Stomach (tissue), 8 donors: ENCODE measurements at regions not wholly inside any gene's neighbourhood (a gene's known extent, or its start where the extent isn't known, plus 50 kb on each side); places are given as distances from the start of the nearest gene placed in this dataset.

Experiments
- DNase-seq, 2 donors: peaks; one replicate each; pipeline versions ENCODE4 v3.0.0 to v3.0.0-alpha.2; 2013 to 2019
- H3K27ac ChIP-seq, 5 donors: fragments of 200-600 bp in 4 of 5; sonication (generic) in 4 of 5; one replicate each; pipeline ENCODE4 v1.5.1; 2013 to 2019; ENCODE audit warnings: mild to moderate bottlenecking in 1 of 5, moderate library complexity in 1 of 5
- H3K27me3 ChIP-seq, 3 donors: fragments of 200-600 bp; sonication (generic); one replicate each; pipeline ENCODE4 v1.5.1; 2017 to 2019; ENCODE audit warnings: mixed run types in 1 of 3
- H3K36me3 ChIP-seq, 4 donors: fragments of 200-600 bp; sonication (generic); 1 replicate in 3 of 4; 2 replicates in 1 of 4; pipeline ENCODE4 v1.5.1; 2016 to 2019
- H3K4me1 ChIP-seq, 4 donors: fragments of 200-600 bp; sonication (generic); one replicate each; pipeline ENCODE4 v1.5.1; 2016 to 2019
- H3K4me3 ChIP-seq, 4 donors: fragments of 200-600 bp; sonication (generic) in 3 of 4; one replicate each; pipeline ENCODE4 v1.5.1; 2016 to 2019; ENCODE audit warnings: mild to moderate bottlenecking in 1 of 4
- H3K9me3 ChIP-seq, 4 donors: fragments of 200-600 bp; sonication (generic); one replicate each; pipeline ENCODE4 v1.5.1; 2016 to 2019
- CTCF ChIP-seq, 7 experiments: fragments of 450-650 bp in 4 of 7; fragments of 200-600 bp in 3 of 7; sonication (generic) in 3 of 7; IDR thresholded peaks; one replicate each; pipeline ENCODE4 v1.5.1; 2016 to 2019; ENCODE audit warnings: antibody characterized with exemption in 7 of 7, control low read depth in 2 of 7, mild to moderate bottlenecking in 1 of 7
- EP300 ChIP-seq: sonication (generic); formaldehyde crosslinking; IDR thresholded peaks from one replicate; pipeline ENCODE4 v1.6.1; 2017; ENCODE audit warnings: antibody characterized with exemption
- POLR2A ChIP-seq, 4 donors: fragments of 450-650 bp; IDR thresholded peaks; one replicate each; pipeline ENCODE4 v1.6.1; 2016; ENCODE audit warnings: antibody characterized with exemption in 4 of 4, control low read depth in 2 of 4, mild to moderate bottlenecking in 1 of 4, moderate library complexity in 1 of 4
- POLR2AphosphoS5 ChIP-seq, 3 donors: sonication (generic); formaldehyde crosslinking; IDR thresholded peaks; one replicate each; pipeline ENCODE4 v1.6.1; 2016; ENCODE audit warnings: antibody characterized with exemption in 3 of 3
- WGBS, 5 donors: extraction: QIAGEN DNeasy Blood & Tissue Kit in 3 of 5; methylation state at CpG; one replicate each; pipeline versions ENCODE4 v1.1.5 to v1.1.7; 2013 to 2018; 5-methylcytosine and 5-hydroxymethylcytosine counted together
- intact Hi-C: fragments of 100-400 bp; cut with DNase I; formaldehyde crosslinking; loops from one replicate; pipeline ENCODE4 v1.15.1; 2023; ENCODE audit warnings: low total_unique reads
- donor health status: healthy with polysubstance abuse.
- donor health status: Bipolar disorder and iron deficiency.
- donor health status: healthy.

DNA sequence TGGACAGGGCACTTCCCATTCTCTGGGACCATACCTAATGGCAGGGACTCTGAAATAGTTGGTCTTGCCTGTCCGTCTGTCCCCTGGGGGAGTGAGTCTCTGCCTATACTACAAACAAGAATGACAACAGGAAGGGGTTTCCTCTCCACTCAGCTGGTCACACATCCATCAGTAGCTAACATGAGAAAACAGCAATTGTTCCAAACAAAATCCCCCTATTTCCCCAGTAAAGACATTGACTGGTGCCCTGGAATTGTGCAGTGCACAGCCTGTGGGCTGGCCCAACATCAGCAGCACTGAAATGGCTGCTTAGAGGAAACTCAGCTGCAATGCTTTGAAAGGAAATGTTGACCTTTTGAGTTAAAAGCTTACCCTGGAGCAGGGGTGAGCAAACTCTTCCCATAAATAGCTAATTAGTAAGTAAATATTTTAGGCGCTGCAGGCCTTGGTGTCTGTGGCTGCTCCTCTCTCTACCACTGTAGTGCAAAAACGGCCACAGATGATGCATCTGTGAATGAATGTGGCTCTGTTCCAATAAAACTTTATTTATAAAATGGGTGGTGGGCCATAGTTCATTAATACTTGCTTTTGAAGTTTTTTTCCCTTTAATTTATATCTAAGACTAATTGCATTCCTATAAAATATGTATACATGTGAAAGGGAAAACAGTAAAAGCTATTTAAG lies 174.3 kb downstream of the KLF13 start:
- TF ChIP-seq EP300: no peak
- TF ChIP-seq POLR2AphosphoS5 (IDR thresholded peaks at IDR 0.05): no peak
- TF ChIP-seq POLR2A (IDR thresholded peaks at IDR 0.05): no peak
- TF ChIP-seq CTCF (IDR thresholded peaks at IDR 0.05): no peak
- no peak for DNase-seq
- Histone ChIP-seq H3K36me3 (peaks cover 0 to 9% (median 0%) of the 10 kb centered on the region in 4 donors), H3K4me1 (no peaks in the 10 kb centered on the region), H3K4me3 (no peak overlapping the region), H3K9me3 (no peaks in the 10 kb centered on the region), H3K27ac (no peak overlapping the region), H3K27me3 (no peaks in the 10 kb centered on the region)
- intact Hi-C loops: no loop called here
- WGBS, 5 donors: 53 to 66% (median 59%) methylated on average over 3 of the region's 3 CpGs

- H3K27me3 ChIP-seq: no peaks in the 10 kb centered on the region
- H3K9me3 ChIP-seq: no peaks in the 10 kb centered on the region
- H3K27ac ChIP-seq: no peak overlapping the region
- no peaks in the 10 kb centered on the region for H3K4me1 ChIP-seq
- no peak for DNase-seq
- H3K4me3 ChIP-seq: no peak overlapping the region
- intact Hi-C loops: no loop called here
- TF ChIP-seq EP300 (no peak), CTCF (IDR thresholded peaks at IDR 0.05) (no peak), POLR2A (IDR thresholded peaks at IDR 0.05) (no peak), POLR2AphosphoS5 (IDR thresholded peaks at IDR 0.05) (no peak)
- peaks cover 0 to 9% (median 0%) of the 10 kb centered on the region in 4 donors for H3K36me3 ChIP-seq
- 80 to 88% (median 86%) methylated on average over 11 to 12 of the region's 12 CpGs for WGBS, 5 donors
These were observed 175.0 kb downstream of the KLF13 start for GRCh38 chr15:31501536-31502157.

- Histone ChIP-seq H3K36me3 (peaks cover 0 to 9% (median 0%) of the 10 kb centered on the region in 4 donors), H3K4me3 (no peak overlapping the region), H3K9me3 (no peaks in the 10 kb centered on the region), H3K27me3 (no peaks in the 10 kb centered on the region), H3K4me1 (no peaks in the 10 kb centered on the region), H3K27ac (no peak overlapping the region)
- DNase-seq: no peak
- intact Hi-C loops: no loop called here
- WGBS, 5 donors: 84 to 89% (median 86%) methylated on average over 11 to 13 of the region's 13 CpGs
- no peak for TF ChIP-seq POLR2AphosphoS5 (IDR thresholded peaks at IDR 0.05)
- TF ChIP-seq CTCF (IDR thresholded peaks at IDR 0.05): no peak
- TF ChIP-seq EP300: no peak
- TF ChIP-seq POLR2A (IDR thresholded peaks at IDR 0.05): no peak
These were observed 176.1 kb downstream of the KLF13 start for GRCh38 chr15:31502541-31503229.

GRCh38 chr15:31503256-31503655 lies 176.6 kb downstream of the KLF13 start:
- no peak for TF ChIP-seq POLR2AphosphoS5 (IDR thresholded peaks at IDR 0.05)
- no peak for TF ChIP-seq EP300
- no peak for TF ChIP-seq POLR2A (IDR thresholded peaks at IDR 0.05)
- H3K4me1 ChIP-seq: no peaks in the 10 kb centered on the region
- peaks cover 0 to 9% (median 0%) of the 10 kb centered on the region in 4 donors for H3K36me3 ChIP-seq
- no peaks in the 10 kb centered on the region for H3K27me3 ChIP-seq
- no peak overlapping the region for H3K27ac ChIP-seq
- H3K9me3 ChIP-seq: no peaks in the 10 kb centered on the region
- whole genome bisulfite sequencing, 5 donors: 61 to 79% (median 69%) methylated on average over 6 of the region's 6 CpGs
- DNase-seq: no peak
- no peak overlapping the region for H3K4me3 ChIP-seq
- intact Hi-C loops: no loop called here
